ENCODE measurements at regions not wholly inside any gene's neighbourhood (a gene's known extent, or its start where the extent isn't known, plus 50 kb on each side); places are given as distances from the start of the nearest gene placed in this dataset.

- TF ChIP-seq LARP7 (IDR thresholded peaks at IDR 0.05) (no peak), EGR1 (conservative IDR thresholded peaks at IDR 0.05) (no peak), MEIS2 (IDR thresholded peaks at IDR 0.05; ENCODE audit: partially characterized antibody) (peak; percentile 71), TRIM24 (IDR thresholded peaks at IDR 0.05) (peak in 1 of 2 experiments; percentile 21; a peak in 1 of 4 replicates), ZNF740 (CRISPR knock-in tag; IDR thresholded peaks at IDR 0.05) (no peak), ZNF740 (tag; IDR thresholded peaks at IDR 0.05) (no peak), TAF7 (tag; IDR thresholded peaks at IDR 0.05) (no peak), HMGN3 (IDR thresholded peaks at IDR 0.05; ENCODE audit: borderline replicate concordance, extremely low read depth, insufficient read length, low read depth, low read length) (no peak), WHSC1 (IDR thresholded peaks at IDR 0.05; ENCODE audit: low read length) (no peak), FOXJ2 (tag; IDR thresholded peaks at IDR 0.05) (no peak), KDM1A (IDR thresholded peaks at IDR 0.05) (no peak), HNRNPK (IDR thresholded peaks at IDR 0.05; ENCODE audit: low read depth, low read length, poor library complexity, severe bottlenecking) (no peak), SIRT6 (IDR thresholded peaks at IDR 0.05; ENCODE audit: low read depth, low read length) (no peak), ZKSCAN3 (CRISPR knock-in tag; IDR thresholded peaks at IDR 0.05) (no peak), ESRRA (IDR thresholded peaks at IDR 0.05; ENCODE audit: borderline replicate concordance, low read depth) (no peak), JUND (IDR thresholded peaks at IDR 0.05; ENCODE audit: borderline replicate concordance, low read depth, low read length) (peak; percentile 40; the same call in 1 of the 2 replicates), JUND (tag; IDR thresholded peaks at IDR 0.05; ENCODE audit: borderline replicate concordance, low read depth, low read length) (no peak), TBP (optimal IDR thresholded peaks at IDR 0.05; ENCODE audit: low read depth, low read length) (no peak), KLF6 (CRISPR knock-in tag; IDR thresholded peaks at IDR 0.05; ENCODE audit: borderline replicate concordance) (no peak), FOS (IDR thresholded peaks at IDR 0.05; ENCODE audit: extremely low read depth, insufficient read length) (no peak), TEAD2 (tag; IDR thresholded peaks at IDR 0.05) (no peak), YBX1 (IDR thresholded peaks at IDR 0.05) (no peak), PML (IDR thresholded peaks at IDR 0.05; ENCODE audit: low read length) (no peak), SLC30A9 (CRISPR knock-in tag; IDR thresholded peaks at IDR 0.05) (no peak), SP1 (CRISPR knock-in tag; IDR thresholded peaks at IDR 0.05) (no peak)
- TF ChIP-seq, protein P1, sequence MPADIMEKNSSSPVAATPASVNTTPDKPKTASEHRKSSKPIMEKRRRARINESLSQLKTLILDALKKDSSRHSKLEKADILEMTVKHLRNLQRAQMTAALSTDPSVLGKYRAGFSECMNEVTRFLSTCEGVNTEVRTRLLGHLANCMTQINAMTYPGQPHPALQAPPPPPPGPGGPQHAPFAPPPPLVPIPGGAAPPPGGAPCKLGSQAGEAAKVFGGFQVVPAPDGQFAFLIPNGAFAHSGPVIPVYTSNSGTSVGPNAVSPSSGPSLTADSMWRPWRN (IDR thresholded peaks at IDR 0.05; ENCODE audit: low read depth) = no peak
- TF ChIP-seq, protein P2, sequence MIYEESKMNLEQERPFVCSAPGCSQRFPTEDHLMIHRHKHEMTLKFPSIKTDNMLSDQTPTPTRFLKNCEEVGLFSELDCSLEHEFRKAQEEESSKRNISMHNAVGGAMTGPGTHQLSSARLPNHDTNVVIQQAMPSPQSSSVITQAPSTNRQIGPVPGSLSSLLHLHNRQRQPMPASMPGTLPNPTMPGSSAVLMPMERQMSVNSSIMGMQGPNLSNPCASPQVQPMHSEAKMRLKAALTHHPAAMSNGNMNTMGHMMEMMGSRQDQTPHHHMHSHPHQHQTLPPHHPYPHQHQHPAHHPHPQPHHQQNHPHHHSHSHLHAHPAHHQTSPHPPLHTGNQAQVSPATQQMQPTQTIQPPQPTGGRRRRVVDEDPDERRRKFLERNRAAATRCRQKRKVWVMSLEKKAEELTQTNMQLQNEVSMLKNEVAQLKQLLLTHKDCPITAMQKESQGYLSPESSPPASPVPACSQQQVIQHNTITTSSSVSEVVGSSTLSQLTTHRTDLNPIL (CRISPR knock-in tag; IDR thresholded peaks at IDR 0.05) = no peak
- TF ChIP-seq, protein P3, sequence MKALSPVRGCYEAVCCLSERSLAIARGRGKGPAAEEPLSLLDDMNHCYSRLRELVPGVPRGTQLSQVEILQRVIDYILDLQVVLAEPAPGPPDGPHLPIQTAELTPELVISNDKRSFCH (CRISPR knock-in tag; IDR thresholded peaks at IDR 0.05) = no peak
- TF ChIP-seq, protein P3 (tag; IDR thresholded peaks at IDR 0.05) = no peak
Measured at GRCh38 chr6:163710532-163711470, 296.3 kb downstream of the QKI start (continued).

Data from K562 (cell line).